RWPE2 (cell line): ENCODE measurements at regions not wholly inside any gene's neighbourhood (a gene's known extent, or its start where the extent isn't known, plus 50 kb on each side); places are given as distances from the start of the nearest gene placed in this dataset.

Experiments
- ATAC-seq: fragments of 200-7000 bp; cut with Tn5 transposase; 3 replicates; pipeline ENCODE4 v1.9.1; 2021; ENCODE audit warnings: low read depth
- DNase-seq: peaks from one replicate; pipeline ENCODE4 v3.0.0-alpha.2; 2020; ENCODE audit warnings: low spot score
- H3K27ac ChIP-seq: fragments of 450-650 bp; 2 replicates; pipeline ENCODE4 v1.5.1; 2017; ENCODE audit warnings: mild to moderate bottlenecking; ENCODE audit not compliant: poor library complexity, severe bottlenecking
- H3K27me3 ChIP-seq: fragments of 250-450 bp; sonication (Bioruptor Pico); 2 replicates; pipeline ENCODE4 v1.5.1; 2021; ENCODE audit warnings: mild to moderate bottlenecking, moderate library complexity; ENCODE audit not compliant: insufficient read depth, poor library complexity, severe bottlenecking
- H3K36me3 ChIP-seq: fragments of 250-450 bp; sonication (Bioruptor Pico); 2 replicates; pipeline ENCODE4 v1.5.1; 2020; ENCODE audit warnings: low read depth, mild to moderate bottlenecking, moderate library complexity
- H3K4me1 ChIP-seq: fragments of 250-450 bp; sonication (Bioruptor Pico); 2 replicates; pipeline ENCODE4 v1.5.1; 2021; ENCODE audit warnings: mild to moderate bottlenecking, moderate library complexity; ENCODE audit not compliant: insufficient read depth, poor library complexity, severe bottlenecking
- H3K4me3 ChIP-seq: fragments of 250-450 bp; sonication (Bioruptor Pico); 2 replicates; pipeline ENCODE4 v1.5.1; 2021; ENCODE audit warnings: mild to moderate bottlenecking, moderate library complexity; ENCODE audit not compliant: severe bottlenecking
- H3K9me3 ChIP-seq: fragments of 250-450 bp; sonication (Bioruptor Pico); 2 replicates; pipeline ENCODE4 v1.5.1; 2021; ENCODE audit warnings: mild to moderate bottlenecking, moderate library complexity; ENCODE audit not compliant: severe bottlenecking
- TF ChIP-seq, protein P1 (sequence below): fragments of 450-650 bp; IDR thresholded peaks from one replicate; pipeline ENCODE4 v1.5.1; 2017; ENCODE audit warnings: mild to moderate bottlenecking, moderate library complexity; ENCODE audit not compliant: poor library complexity, severe bottlenecking

DNA sequence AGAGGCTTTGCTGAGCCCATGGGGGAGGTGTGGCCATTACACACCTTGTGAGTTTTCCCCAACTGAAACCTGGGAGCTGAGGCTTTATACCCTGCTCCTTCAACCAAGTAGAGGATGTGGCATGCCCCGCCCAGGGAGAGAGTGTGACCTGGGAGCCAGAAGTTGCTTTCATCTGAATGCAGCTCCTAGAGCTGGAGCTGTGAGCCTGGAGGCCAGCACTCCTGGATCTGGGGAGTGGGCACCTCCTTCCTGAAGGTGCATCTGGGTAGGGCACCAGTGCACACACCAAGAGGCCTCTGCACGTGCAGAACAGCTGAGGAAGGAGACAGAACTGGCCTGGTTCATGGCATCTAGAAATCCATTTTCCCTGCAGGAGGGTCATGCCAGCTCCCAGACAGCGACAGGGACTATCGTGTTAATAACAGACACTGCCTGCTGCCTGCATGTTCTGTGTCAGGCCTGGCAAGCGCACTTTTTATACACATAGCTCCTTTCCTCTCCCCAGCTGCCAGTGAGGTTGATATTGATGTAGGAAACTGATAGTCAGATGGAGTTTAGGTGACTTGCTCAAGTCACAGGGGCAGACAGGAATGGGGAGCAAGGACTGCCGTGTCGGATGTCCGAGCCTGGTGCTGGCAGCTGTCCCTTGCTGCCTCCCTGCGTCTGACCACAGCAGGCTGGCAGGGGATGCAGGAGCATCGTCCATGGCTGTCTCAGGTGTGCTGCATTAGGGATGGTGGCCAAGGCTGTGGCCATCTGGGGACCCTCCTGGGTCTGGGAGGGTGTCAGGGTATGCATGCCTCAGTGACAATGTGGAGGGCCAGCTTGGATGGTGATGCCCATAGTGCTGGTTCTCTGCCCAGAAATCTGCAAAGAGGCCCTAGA, 189.9 kb upstream of the CXCL12 start:
- Histone ChIP-seq H3K27me3 (no peaks in the 10 kb centered on the region), H3K27ac (no peak overlapping the region), H3K4me1 (no peaks in the 10 kb centered on the region), H3K4me3 (no peak overlapping the region), H3K9me3 (no peaks in the 10 kb centered on the region), H3K36me3 (no peaks in the 10 kb centered on the region)
- DNase-seq = no peak
- TF ChIP-seq, protein P1, sequence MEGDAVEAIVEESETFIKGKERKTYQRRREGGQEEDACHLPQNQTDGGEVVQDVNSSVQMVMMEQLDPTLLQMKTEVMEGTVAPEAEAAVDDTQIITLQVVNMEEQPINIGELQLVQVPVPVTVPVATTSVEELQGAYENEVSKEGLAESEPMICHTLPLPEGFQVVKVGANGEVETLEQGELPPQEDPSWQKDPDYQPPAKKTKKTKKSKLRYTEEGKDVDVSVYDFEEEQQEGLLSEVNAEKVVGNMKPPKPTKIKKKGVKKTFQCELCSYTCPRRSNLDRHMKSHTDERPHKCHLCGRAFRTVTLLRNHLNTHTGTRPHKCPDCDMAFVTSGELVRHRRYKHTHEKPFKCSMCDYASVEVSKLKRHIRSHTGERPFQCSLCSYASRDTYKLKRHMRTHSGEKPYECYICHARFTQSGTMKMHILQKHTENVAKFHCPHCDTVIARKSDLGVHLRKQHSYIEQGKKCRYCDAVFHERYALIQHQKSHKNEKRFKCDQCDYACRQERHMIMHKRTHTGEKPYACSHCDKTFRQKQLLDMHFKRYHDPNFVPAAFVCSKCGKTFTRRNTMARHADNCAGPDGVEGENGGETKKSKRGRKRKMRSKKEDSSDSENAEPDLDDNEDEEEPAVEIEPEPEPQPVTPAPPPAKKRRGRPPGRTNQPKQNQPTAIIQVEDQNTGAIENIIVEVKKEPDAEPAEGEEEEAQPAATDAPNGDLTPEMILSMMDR = no peak
- ATAC-seq = no peak

DNA sequence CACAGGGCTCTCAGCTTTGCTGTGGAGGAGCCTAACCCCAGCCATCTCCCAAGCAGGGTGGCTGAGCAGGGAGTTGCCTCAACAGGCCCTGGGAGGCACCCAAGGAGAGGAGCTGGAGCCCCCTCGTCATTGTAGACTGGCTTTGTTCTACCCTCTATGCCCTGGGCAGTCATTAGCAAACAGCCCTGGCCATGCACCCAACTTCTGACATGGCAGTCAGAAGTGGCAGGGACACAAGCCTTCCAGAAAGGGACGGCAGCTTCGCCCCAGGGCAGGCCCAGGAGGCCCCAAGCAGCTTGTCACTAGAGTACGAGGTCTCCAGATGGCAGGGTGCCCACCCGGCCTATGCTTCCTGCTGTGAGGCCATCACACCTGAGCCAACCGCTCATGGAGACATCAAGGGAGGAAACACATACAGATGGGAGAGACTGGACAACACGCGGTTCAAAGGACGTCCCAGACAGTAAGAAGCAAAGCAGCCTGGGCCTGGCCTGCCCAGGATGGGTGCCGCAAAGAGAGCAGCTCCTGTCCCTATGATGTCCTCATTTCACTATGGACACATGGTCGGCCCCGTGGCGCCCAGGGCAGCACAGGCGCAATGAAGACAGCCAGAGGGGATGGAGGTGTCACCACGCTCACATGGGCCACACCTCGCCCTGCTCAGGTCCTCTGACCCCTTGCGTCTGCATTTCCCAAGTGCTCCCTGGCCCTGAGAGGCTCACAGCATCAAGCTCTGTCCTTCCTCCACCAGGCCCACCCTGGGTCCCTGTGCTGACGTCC, 190.9 kb upstream of the CXCL12 start:
- H3K27ac ChIP-seq = no peak overlapping the region
- ATAC-seq = no peak
- TF ChIP-seq, protein P1 = no peak
- H3K27me3 ChIP-seq = no peaks in the 10 kb centered on the region
- H3K4me1 ChIP-seq = no peaks in the 10 kb centered on the region
- no peak overlapping the region for H3K4me3 ChIP-seq
- DNase-seq = no peak
- no peaks in the 10 kb centered on the region for H3K9me3 ChIP-seq
- no peaks in the 10 kb centered on the region for H3K36me3 ChIP-seq

DNA sequence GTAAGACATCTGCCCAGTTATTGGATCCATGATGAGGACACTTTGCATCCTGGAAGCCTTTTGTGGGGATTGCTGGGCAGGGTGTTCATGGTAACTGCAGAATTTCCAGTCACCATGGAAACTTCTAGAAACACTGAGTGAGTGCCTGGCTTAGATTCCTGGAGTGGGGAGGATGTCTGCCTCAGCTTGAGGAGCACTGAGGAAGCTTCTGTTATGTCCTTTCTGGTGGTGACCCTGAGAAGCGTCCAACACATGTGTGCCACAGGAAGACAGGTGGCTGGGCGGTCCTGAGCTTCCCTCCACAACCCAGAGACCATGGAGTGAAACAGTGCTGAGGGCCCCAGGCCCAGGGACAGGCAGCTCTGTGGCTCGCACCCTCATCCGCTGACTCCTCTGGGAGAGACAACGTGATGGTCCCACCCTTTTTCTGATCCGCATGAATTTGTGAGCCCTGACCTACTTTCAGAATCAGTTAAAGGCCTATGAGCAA, 191.8 kb upstream of the CXCL12 start:
- DNase-seq = no peak
- no peak overlapping the region for H3K4me3 ChIP-seq
- H3K27me3 ChIP-seq = no peaks in the 10 kb centered on the region
- H3K36me3 ChIP-seq = no peaks in the 10 kb centered on the region
- no peak; the same call in 2 of the 3 replicates for ATAC-seq
- H3K4me1 ChIP-seq = no peaks in the 10 kb centered on the region
- H3K27ac ChIP-seq = no peak overlapping the region
- H3K9me3 ChIP-seq = no peaks in the 10 kb centered on the region
- TF ChIP-seq, protein P1 = no peak

DNA sequence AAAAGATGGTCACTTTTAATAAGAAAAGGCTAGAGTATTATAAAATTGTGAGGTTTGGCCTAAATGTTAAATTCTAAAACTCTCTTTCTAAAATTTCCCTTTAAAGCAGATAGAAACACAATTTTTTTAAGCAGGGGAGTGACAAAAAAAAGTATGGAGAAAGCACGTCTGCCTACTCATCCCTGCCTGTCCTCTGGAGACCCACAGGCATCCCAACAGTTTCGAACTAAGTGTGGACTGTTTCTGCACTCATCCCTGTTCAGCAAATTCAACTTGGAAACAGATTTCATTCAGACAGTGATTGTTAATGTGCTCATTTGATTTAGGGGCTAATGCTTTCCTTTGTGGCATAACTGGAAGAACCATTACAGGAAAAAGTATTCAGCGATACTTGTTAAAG, 192.6 kb upstream of the CXCL12 start:
- H3K4me1 ChIP-seq = no peaks in the 10 kb centered on the region
- no peaks in the 10 kb centered on the region for H3K27me3 ChIP-seq
- H3K27ac ChIP-seq = no peak overlapping the region
- TF ChIP-seq, protein P1 = no peak
- H3K9me3 ChIP-seq = no peaks in the 10 kb centered on the region
- ATAC-seq (no peak), DNase-seq (no peak)
- no peaks in the 10 kb centered on the region for H3K36me3 ChIP-seq
- H3K4me3 ChIP-seq = no peak overlapping the region
